Mesendoderm (in vitro differentiated cells): ENCODE measurements at regions not wholly inside any gene's neighbourhood (a gene's known extent, or its start where the extent isn't known, plus 50 kb on each side); places are given as distances from the start of the nearest gene placed in this dataset.
A peak's percentile ranks its signal among the peaks of the same experiment; 100 is the strongest.
"Not testable (repeated sequence)": the region's sequence is repeated elsewhere in the genome, so short reads cannot be mapped to it uniquely, and the experiment has no call there.

Source experiments
- DNase-seq: peaks from one replicate; pipeline ENCODE4 v3.0.0; 2013
- H2AK5ac ChIP-seq: 2 replicates; pipeline ENCODE4 v1.6.1; 2013; ENCODE audit warnings: low read length, inconsistent platforms
- H2BK120ac ChIP-seq: 2 replicates; pipeline ENCODE4 v1.6.1; 2013; ENCODE audit warnings: low read depth, mild to moderate bottlenecking, low read length, moderate library complexity, mixed read lengths
- H2BK15ac ChIP-seq: replicated peaks from 2 replicates; pipeline ENCODE4 v1.6.1; 2013; ENCODE audit warnings: low read depth, mild to moderate bottlenecking, moderate library complexity
- H2BK5ac ChIP-seq: 2 replicates; pipeline ENCODE4 v1.6.1; 2013; ENCODE audit warnings: low read length, inconsistent platforms
- H3K18ac ChIP-seq: 2 replicates; pipeline ENCODE4 v1.6.1; 2013; ENCODE audit warnings: mild to moderate bottlenecking, low read length, mixed read lengths
- H3K23ac ChIP-seq: one replicate; pipeline ENCODE4 v1.6.1; 2013; ENCODE audit warnings: low read length
- H3K27ac ChIP-seq: 2 replicates; pipeline ENCODE4 v1.5.1; 2013; ENCODE audit warnings: low read depth, mild to moderate bottlenecking, inconsistent platforms, low read length, moderate library complexity
- H3K27me3 ChIP-seq: 2 replicates; pipeline ENCODE4 v1.6.1; 2013; ENCODE audit warnings: low read length, control low read depth, mild to moderate bottlenecking, inconsistent platforms; ENCODE audit not compliant: insufficient read depth, poor library complexity
- H3K36me3 ChIP-seq: 2 replicates; pipeline ENCODE4 v1.6.1; 2013; ENCODE audit warnings: low read length, inconsistent platforms; ENCODE audit not compliant: control insufficient read depth, insufficient read depth
- H3K4ac ChIP-seq: one replicate; pipeline ENCODE4 v1.6.1; 2013; ENCODE audit warnings: low read depth, mild to moderate bottlenecking, low read length, moderate library complexity
- H3K4me1 ChIP-seq: 2 replicates; pipeline ENCODE4 v1.6.1; 2013; ENCODE audit warnings: low read depth, low read length, inconsistent platforms; ENCODE audit not compliant: control insufficient read depth
- H3K4me2 ChIP-seq: 2 replicates; pipeline ENCODE4 v1.6.1; 2013; ENCODE audit warnings: low read length
- H3K4me3 ChIP-seq: 2 replicates; pipeline ENCODE4 v1.5.1; 2013; ENCODE audit warnings: mild to moderate bottlenecking, low read length
- H3K56ac ChIP-seq: one replicate; pipeline ENCODE4 v1.6.1; 2013; ENCODE audit warnings: low read length
- H3K79me1 ChIP-seq: 2 replicates; pipeline ENCODE4 v1.6.1; 2013; ENCODE audit warnings: low read length, inconsistent platforms
- H3K79me2 ChIP-seq: 2 replicates; pipeline ENCODE4 v1.6.1; 2013; ENCODE audit warnings: mild to moderate bottlenecking, low read length; ENCODE audit not compliant: control insufficient read depth, insufficient read depth
- H3K9ac ChIP-seq: 2 replicates; pipeline ENCODE4 v1.6.1; 2013; ENCODE audit warnings: low read length, inconsistent platforms
- H4K5ac ChIP-seq: one replicate; pipeline ENCODE4 v1.6.1; 2013; ENCODE audit warnings: low read length
- H4K8ac ChIP-seq: one replicate; pipeline ENCODE4 v1.6.1; 2013; ENCODE audit warnings: low read depth, mild to moderate bottlenecking, control low read depth, low read length, moderate library complexity
- WGBS: extraction: QIAGEN DNeasy Blood & Tissue Kit; methylation state at CpG from one replicate; pipeline ENCODE4 v1.1.7; 2013; ENCODE audit warnings: low lambda C conversion rate, missing lambda C conversion rate; ENCODE audit not compliant: insufficient coverage; ENCODE audit errors: extremely low coverage; 5-methylcytosine and 5-hydroxymethylcytosine counted together

GRCh38 chr9:80659751-80660150 lies 1029.6 kb downstream of the TLE1 start:
- not testable (repeated sequence) for H3K36me3 ChIP-seq, H3K4ac ChIP-seq, H2BK120ac ChIP-seq, DNase-seq, H3K79me1 ChIP-seq, H3K4me3 ChIP-seq, H3K27me3 ChIP-seq, H3K56ac ChIP-seq, H2BK5ac ChIP-seq, H4K8ac ChIP-seq, H3K18ac ChIP-seq, H3K4me1 ChIP-seq, H2BK15ac ChIP-seq, H3K27ac ChIP-seq, H3K4me2 ChIP-seq, H3K9ac ChIP-seq, H4K5ac ChIP-seq, H3K23ac ChIP-seq, H3K79me2 ChIP-seq, H2AK5ac ChIP-seq
- WGBS: no CpG with 5 or more reads among the region's 26 CpGs

- no peaks in the 10 kb centered on the region for H3K79me1 ChIP-seq
These were observed 1038.3 kb downstream of the TLE1 start for GRCh38 chr9:80651044-80651443.

GRCh38 chr9:80649496-80649895 lies 1039.9 kb downstream of the TLE1 start:
- Histone ChIP-seq H3K79me1 (no peaks in the 10 kb centered on the region), H3K36me3 (no peaks in the 10 kb centered on the region), H3K79me2 (no peaks in the 10 kb centered on the region), H3K9ac (no peak overlapping the region), H3K4me2 (no peak overlapping the region), H3K23ac (no peak overlapping the region), H2BK15ac (no peak overlapping the region), H3K4ac (no peak overlapping the region), H4K5ac (no peak overlapping the region), H4K8ac (no peak overlapping the region), H3K27ac (no peak overlapping the region), H2BK5ac (no peak overlapping the region), H3K4me1 (no peaks in the 10 kb centered on the region), H3K56ac (no peak overlapping the region), H2AK5ac (no peak overlapping the region), H3K4me3 (no peak overlapping the region), H3K18ac (no peak overlapping the region), H3K27me3 (no peaks in the 10 kb centered on the region), H2BK120ac (no peak overlapping the region)
- no peak for DNase-seq
- WGBS: no CpG with 5 or more reads among the region's 2 CpGs

More at GRCh38 chr9:80651044-80651443, 1038.3 kb downstream of the TLE1 start:
- H2AK5ac ChIP-seq: no peak overlapping the region
- H3K4ac ChIP-seq: peak overlapping the region; percentile 52
- no peaks in the 10 kb centered on the region for H3K4me1 ChIP-seq
- no peak overlapping the region for H4K8ac ChIP-seq
- H3K36me3 ChIP-seq: no peaks in the 10 kb centered on the region
- H2BK120ac ChIP-seq: no peak overlapping the region
- H4K5ac ChIP-seq: no peak overlapping the region
- no peak for DNase-seq
- WGBS: no CpG with 5 or more reads among the region's 5 CpGs
- no peak overlapping the region for H2BK15ac ChIP-seq
- no peak overlapping the region for H3K56ac ChIP-seq
- H3K4me2 ChIP-seq: no peak overlapping the region
- no peak overlapping the region for H3K9ac ChIP-seq
- H3K27ac ChIP-seq: no peak overlapping the region
- H3K23ac ChIP-seq: no peak overlapping the region
- H3K4me3 ChIP-seq: no peak overlapping the region
- H3K18ac ChIP-seq: no peak overlapping the region
- H2BK5ac ChIP-seq: no peak overlapping the region
- H3K79me2 ChIP-seq: no peaks in the 10 kb centered on the region
- H3K27me3 ChIP-seq: no peaks in the 10 kb centered on the region

GRCh38 chr9:80649001-80649420 lies 1040.3 kb downstream of the TLE1 start:
- H3K18ac ChIP-seq: no peak overlapping the region
- no peaks in the 10 kb centered on the region for H3K79me2 ChIP-seq
- no peak overlapping the region for H3K27ac ChIP-seq
- no peak overlapping the region for H3K56ac ChIP-seq
- no peak overlapping the region for H2BK120ac ChIP-seq
- H3K4me2 ChIP-seq: no peak overlapping the region
- no peak overlapping the region for H2BK5ac ChIP-seq
- H3K27me3 ChIP-seq: no peaks in the 10 kb centered on the region
- no peaks in the 10 kb centered on the region for H3K79me1 ChIP-seq
- no peak overlapping the region for H3K4me3 ChIP-seq
- no peak overlapping the region for H3K9ac ChIP-seq
- H3K4ac ChIP-seq: no peak overlapping the region
- WGBS: no CpG with 5 or more reads among the region's 3 CpGs
- H2AK5ac ChIP-seq: no peak overlapping the region
- H3K23ac ChIP-seq: no peak overlapping the region
- H2BK15ac ChIP-seq: peak overlapping the region; percentile 96
- peak; percentile 56 for DNase-seq
- H3K4me1 ChIP-seq: no peaks in the 10 kb centered on the region
- no peaks in the 10 kb centered on the region for H3K36me3 ChIP-seq
- no peak overlapping the region for H4K8ac ChIP-seq
- H4K5ac ChIP-seq: no peak overlapping the region

DNA sequence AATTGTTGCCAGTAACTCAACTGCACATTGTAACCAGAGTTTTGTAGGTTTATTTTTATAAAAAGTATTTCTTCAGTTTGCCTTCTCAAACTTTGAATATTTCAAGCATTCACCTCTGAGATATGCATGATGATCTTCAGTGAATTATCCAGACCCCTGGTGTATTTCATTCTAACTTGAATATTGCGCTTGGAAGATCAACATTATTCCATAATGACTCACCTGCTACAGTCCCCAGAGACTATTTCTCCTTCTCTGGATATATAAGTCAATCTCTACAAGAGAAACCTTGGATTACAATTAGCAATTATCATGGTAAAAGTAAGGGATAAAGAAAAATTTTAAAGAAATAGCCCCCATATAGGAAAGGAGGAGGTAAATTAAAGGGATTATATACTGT lies 1041.0 kb downstream of the TLE1 start:
- Histone ChIP-seq H3K36me3 (no peaks in the 10 kb centered on the region), H3K27ac (no peak overlapping the region), H2BK120ac (no peak overlapping the region), H3K4ac (no peak overlapping the region), H4K8ac (no peak overlapping the region), H3K9ac (no peak overlapping the region), H3K4me2 (no peak overlapping the region), H3K4me1 (no peaks in the 10 kb centered on the region), H3K4me3 (no peak overlapping the region), H3K79me2 (no peaks in the 10 kb centered on the region), H2BK5ac (no peak overlapping the region), H3K23ac (no peak overlapping the region), H2AK5ac (no peak overlapping the region), H3K56ac (no peak overlapping the region), H3K79me1 (no peaks in the 10 kb centered on the region), H2BK15ac (no peak overlapping the region), H3K18ac (no peak overlapping the region), H3K27me3 (no peaks in the 10 kb centered on the region), H4K5ac (no peak overlapping the region)
- peak; percentile 14 for DNase-seq
- whole genome bisulfite sequencing: no CpG with 5 or more reads among the region's 1 CpG

- H3K27me3 ChIP-seq: no peaks in the 10 kb centered on the region
- no peak overlapping the region for H4K8ac ChIP-seq
- no peak overlapping the region for H3K4me2 ChIP-seq
These were observed 1043.1 kb downstream of the TLE1 start for GRCh38 chr9:80646211-80646610.

More at GRCh38 chr9:80646211-80646610, 1043.1 kb downstream of the TLE1 start:
- no peak overlapping the region for H3K9ac ChIP-seq
- H3K4ac ChIP-seq: no peak overlapping the region
- no peak overlapping the region for H2AK5ac ChIP-seq
- no peaks in the 10 kb centered on the region for H3K79me1 ChIP-seq
- no peak overlapping the region for H4K5ac ChIP-seq
- H3K36me3 ChIP-seq: no peaks in the 10 kb centered on the region
- WGBS: no CpG with 5 or more reads among the region's 4 CpGs
- no peaks in the 10 kb centered on the region for H3K79me2 ChIP-seq
- no peak overlapping the region for H3K18ac ChIP-seq
- no peak overlapping the region for H3K56ac ChIP-seq
- H3K4me3 ChIP-seq: no peak overlapping the region
- H2BK120ac ChIP-seq: no peak overlapping the region
- H3K27ac ChIP-seq: no peak overlapping the region
- H3K4me1 ChIP-seq: no peaks in the 10 kb centered on the region
- DNase-seq: no peak
- no peak overlapping the region for H2BK5ac ChIP-seq
- no peak overlapping the region for H3K23ac ChIP-seq
- no peak overlapping the region for H2BK15ac ChIP-seq
